ENCODE measurements at regions not wholly inside any gene's neighbourhood (a gene's known extent, or its start where the extent isn't known, plus 50 kb on each side); places are given as distances from the start of the nearest gene placed in this dataset.
"Not testable (repeated sequence)": the region's sequence is repeated elsewhere in the genome, so short reads cannot be mapped to it uniquely, and the experiment has no call there.

- DNase-seq: peak; percentile 64
Observed at GRCh38 chr3:152104847-152105415, 163.8 kb upstream of the MBNL1 start.

DNA sequence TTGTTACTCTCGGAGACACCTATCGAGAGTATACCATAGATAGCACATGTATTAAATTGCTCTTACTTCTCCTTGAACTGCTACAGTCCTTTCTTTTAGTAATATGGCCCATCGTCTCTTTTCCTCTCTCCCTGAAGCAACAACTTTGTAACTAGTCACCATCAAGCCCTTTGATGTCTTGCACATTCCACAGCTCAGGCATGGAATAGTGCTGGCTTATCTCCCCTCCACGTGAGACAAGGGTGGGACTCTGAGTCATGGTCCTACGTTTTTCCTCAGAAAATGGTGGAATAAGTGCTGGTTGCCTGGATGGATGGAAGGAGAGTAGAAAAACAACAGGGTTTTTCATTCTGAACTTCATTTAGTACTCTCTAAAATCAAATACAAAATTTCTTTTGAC is 163.3 kb upstream of the MBNL1 start:
- no peak for DNase-seq

DNA sequence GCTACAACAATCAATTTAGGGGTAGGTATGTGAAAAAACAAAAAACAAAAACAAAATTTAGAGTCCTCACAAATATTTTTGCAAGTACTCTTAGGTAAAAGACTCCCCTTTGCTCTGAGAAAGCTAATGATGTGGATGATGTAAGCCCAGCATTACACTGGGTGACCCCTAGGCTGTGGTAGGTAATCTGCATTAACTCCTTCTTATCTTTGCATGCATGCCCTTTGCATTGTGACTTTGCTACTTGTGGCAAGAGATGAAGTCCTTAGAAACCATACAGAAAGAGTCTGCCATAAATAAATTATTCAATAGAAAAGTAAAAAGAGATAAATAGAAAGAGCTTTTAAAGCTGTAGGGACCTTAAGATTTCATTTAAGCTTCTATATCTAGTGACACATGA is 159.7 kb upstream of the MBNL1 start:
- DNase-seq: no peak

- no peak for DNase-seq
Observed at GRCh38 chr3:152113413-152113812, 155.3 kb upstream of the MBNL1 start.

DNA sequence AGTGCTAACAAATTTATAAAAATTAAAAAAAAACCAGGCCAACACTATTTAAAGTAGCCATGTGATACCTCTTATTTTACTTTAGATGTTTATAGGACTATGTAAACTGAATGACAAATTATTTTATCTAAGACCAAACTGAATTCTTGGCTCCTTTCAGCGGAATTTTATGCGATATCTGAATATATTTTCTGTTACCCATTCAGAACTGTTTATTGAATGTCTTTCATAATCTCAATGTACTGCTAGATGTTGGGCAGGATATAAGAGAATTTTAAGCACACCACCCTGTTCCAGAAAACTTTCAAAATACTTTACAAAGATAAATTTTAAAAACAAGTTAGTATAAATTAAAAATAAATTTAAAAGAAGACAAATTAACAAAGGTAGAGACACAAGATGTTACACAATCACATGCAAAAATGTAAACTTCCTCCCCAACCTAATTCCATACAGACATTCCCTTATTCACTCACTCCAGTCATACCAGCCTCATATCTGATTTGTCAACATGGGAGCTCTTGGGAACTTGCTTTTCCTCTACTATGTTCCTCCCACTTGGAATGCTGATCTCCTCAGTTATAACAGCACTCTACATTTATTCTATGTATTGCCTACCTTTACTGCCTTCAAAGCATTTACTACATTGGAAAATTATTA is 154.6 kb upstream of the MBNL1 start:
- no peak for DNase-seq

GRCh38 chr3:152120601-152121269 is 148.0 kb upstream of the MBNL1 start:
- no peak for DNase-seq

DNA sequence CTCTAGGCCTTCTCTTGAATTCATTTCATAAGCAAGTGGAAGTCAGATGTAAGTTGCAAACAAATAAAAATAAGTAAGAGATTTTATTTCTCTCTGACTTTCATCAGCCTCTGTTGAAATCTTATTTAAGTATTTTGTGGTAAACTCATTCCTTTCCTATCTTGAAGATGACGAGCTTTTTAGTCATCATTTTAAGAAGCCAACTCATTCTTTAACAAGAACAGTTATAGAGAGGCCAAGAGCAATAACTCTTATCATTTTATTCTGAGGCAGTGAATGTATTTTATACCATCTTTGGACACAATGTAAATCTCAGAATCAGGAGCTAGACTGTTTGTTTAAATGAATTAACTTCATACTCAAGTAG is 147.5 kb upstream of the MBNL1 start:
- no peak for DNase-seq

GRCh38 chr3:152122851-152123250 is 145.9 kb upstream of the MBNL1 start:
- DNase-seq: no peak

GRCh38 chr3:152123457-152123856 is 145.3 kb upstream of the MBNL1 start:
- no peak for DNase-seq

GRCh38 chr3:152126260-152126659 is 142.5 kb upstream of the MBNL1 start:
- no peak for DNase-seq

GRCh38 chr3:152127058-152127457 is 141.7 kb upstream of the MBNL1 start:
- no peak for DNase-seq

DNA sequence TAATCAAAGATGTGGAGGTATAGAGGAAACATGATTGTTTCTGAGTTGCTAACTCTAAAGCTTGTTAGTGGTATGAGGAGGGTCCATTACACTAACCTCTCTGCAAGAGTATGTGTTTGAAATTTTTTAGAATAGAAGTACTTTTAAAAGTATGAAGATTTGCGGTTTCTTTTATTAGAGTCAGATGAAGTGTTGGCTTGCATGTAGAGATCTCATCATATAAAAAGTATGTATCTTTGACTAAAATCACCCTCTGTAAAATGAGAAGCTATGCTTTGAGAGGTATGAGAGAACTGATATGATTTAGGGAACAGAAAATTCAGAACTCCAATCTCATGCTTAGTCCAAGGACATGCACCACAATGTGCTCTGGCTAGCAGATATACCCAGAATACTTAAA is 140.4 kb upstream of the MBNL1 start:
- no peak for DNase-seq

GRCh38 chr3:152139651-152140050 is 129.1 kb upstream of the MBNL1 start:
- no peak for DNase-seq

GRCh38 chr3:152146461-152146860 is 122.3 kb upstream of the MBNL1 start:
- no peak for DNase-seq

DNA sequence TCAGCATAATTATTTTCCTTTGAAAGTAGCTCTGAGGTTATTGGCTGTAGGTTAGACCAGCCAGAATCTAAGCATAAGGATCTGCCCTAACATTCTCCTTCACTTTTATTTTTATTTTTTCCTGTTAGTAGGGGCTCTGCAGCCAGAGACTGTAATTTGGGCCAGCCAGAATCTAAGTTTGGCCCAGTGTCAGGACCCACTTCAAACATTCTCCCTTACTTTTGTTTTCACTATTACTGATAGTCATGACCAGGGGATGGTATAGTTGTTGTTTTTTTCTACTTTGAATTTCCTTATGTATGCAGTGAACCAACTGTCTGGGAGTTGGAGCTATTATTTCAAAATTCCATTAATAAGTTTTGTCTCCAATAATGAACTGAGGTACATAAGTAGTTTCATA is 121.0 kb upstream of the MBNL1 start:
- no peak for DNase-seq

DNA sequence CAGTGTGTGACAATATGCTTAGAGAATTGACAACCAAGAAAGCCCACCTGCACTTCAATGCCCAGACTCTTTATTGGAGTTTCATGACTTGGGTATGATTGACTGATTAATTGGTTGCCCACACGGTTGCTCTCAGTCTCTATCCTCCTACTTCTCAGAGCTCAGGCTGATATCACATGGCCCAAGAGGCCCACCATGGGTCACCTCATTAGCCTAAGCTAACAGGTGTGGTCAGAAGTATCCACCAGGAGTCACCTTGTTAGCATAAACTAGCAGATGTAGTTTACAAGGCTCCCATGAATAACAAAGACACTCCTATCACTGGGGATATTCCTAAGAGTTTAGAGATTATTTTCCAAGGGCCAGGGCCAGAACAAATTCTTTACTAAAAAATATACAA is 120.2 kb upstream of the MBNL1 start:
- DNase-seq: no peak

- no peak for DNase-seq
Observed at GRCh38 chr3:152149832-152150231, 118.9 kb upstream of the MBNL1 start.

DNA sequence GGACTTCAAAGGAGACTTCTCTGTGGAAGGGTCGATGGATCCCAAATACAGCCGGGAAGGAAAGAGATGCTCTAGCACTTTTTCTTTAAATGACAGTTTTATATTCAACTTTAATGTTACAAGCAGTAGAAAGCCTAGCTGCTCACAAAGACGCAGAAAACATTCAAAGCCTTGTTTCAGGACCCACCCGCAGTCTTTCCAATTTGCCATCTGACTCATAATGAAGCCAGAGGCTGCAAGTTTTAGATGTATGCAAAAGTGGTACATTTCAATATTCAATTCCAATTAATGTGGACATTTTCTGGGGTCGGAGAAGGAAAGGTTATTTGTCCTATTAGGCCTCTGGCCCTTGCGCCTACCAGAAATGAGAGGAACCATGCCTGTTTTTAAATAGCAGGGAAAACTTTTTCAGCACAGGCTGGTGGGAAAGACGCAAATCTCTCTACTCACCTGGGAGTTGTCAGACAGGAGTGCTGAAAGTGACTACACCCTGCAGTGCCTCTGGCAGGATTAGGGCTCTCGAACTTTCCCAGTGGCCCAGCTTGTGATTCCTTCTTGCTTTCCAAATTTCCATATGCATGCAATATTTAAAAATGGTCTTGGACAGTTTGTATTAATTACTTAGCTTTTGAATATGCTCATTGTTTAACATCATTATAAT is 117.4 kb upstream of the MBNL1 start:
- DNase-seq: no peak

DNA sequence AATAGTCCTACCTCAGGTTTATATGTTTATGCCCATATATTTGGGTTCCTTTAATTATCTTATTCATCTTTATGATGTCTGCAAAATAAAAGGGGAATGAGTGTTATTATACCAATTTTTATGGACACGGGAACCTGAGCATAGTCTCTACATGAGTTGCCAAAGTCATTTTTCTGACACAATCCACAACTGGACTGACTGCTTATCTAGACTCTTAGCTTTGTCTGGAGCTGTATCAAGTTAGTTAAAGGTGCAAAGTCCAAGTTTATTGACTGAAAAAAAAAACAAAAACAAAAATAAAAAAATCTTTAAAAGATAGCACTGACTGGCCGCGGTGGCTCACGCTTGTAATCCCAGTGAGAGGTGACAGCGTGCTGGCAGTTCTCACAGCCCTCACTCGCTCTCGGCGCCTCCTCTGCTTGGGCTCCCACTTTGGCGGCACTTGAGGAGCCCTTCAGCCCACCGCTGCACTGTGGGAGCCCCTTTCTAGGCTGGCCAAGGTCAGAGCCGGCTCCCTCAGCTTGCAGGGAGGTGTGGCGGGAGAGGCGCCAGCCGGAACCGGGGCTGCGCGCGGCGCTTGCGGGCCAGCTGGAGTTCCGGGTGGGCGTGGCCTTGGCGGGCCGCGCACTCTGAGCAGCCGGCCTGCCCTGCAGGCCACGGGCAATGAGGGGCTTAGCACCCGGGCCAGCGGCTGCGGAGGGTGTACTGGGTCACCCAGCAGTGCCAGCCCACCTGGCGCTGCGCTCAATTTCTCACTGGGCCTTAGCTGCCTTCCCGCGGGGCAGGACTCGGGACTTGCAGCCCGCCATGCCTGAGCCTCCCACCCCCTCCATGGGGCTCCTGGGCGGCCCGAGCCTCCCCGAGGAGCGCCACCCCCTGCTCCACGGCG is 116.6 kb upstream of the MBNL1 start:
- DNase-seq: not testable (repeated sequence)

DNA sequence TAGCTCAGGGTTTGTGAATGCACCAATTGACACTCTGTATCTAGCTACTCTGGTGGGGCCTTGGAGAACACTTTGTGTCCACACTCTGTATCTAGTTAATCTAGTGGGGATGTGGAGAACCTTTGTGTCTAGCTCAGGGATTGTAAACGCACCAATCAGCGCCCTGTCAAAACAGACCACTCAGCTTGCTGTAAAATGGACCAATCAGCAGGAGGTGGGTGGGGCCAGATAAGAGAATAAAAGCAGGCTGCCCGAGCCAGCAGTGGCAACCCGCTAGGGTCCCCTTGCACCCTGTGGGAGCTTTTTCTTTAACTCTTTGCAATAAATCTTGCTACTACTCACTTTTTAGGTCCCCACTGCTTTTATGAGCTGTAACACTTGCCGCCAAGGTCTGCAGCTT is 115.6 kb upstream of the MBNL1 start:
- DNase-seq: not testable (repeated sequence)

GRCh38 chr3:152155246-152156020 is 113.3 kb upstream of the MBNL1 start:
- DNase-seq: no peak

GRCh38 chr3:152156880-152157279 is 111.8 kb upstream of the MBNL1 start:
- no peak for DNase-seq

Data from suppressor macrophage treated with lipopolysaccharide for 4 hours (primary cell).